ENCODE measurements at regions not wholly inside any gene's neighbourhood (a gene's known extent, or its start where the extent isn't known, plus 50 kb on each side); places are given as distances from the start of the nearest gene placed in this dataset.

DNA sequence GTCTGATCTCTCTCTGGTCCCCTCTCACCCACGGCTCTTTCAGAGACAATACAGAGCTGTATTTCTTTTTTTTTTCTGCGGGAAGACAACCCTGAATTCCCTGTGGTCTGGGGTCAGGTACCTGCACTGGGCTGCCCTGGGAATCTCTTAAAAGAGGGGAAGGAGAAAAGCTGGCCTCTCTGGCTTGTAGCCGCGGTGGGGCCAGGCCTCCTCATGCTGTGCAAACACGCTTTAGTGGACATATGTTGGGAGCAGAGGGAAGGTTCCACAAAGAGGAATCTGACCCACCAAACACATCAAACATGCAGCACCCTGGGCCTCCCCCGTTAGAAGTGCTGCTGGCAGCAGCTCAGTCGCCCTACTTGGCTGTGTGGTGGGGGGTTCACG is 143.7 kb upstream of the ZFHX3 start:
- Histone ChIP-seq H2BK20ac (ENCODE audit: low read length) (no peak overlapping the region), H2AK5ac (ENCODE audit: low read depth, low read length) (no peak overlapping the region), H4K5ac (ENCODE audit: insufficient read length, low read depth, low read length) (no peak overlapping the region), H3K56ac (replicated peaks; ENCODE audit: insufficient read length, low read depth, low read length) (no peak overlapping the region), H3K4me2 (ENCODE audit: insufficient read depth in 1 of 2, low read depth in 2 of 2, low read length in 2 of 2) (no peak overlapping the region), H3K18ac (ENCODE audit: extremely low read depth, low read length) (no peak overlapping the region), H3K9me3 (ENCODE audit: insufficient read depth in 2 of 2, low read depth in 1 of 2, low read length in 1 of 2) (no peaks in the 10 kb centered on the region), H2BK15ac (ENCODE audit: low read length) (no peak overlapping the region), H3K4me1 (replicated peaks in 1 of 4; ENCODE audit: control insufficient read depth in 3 of 4, insufficient read depth in 4 of 4, low read length in 3 of 4) (no peaks in the 10 kb centered on the region; a peak in 1 of 7 replicates), H3K79me2 (ENCODE audit: control insufficient read depth in 1 of 2, insufficient read depth in 2 of 2, low read length in 2 of 2) (no peaks in the 10 kb centered on the region), H3K27ac (ENCODE audit: low read depth, low read length) (no peak overlapping the region), H2BK12ac (ENCODE audit: low read depth, low read length) (no peak overlapping the region), H2BK5ac (ENCODE audit: low read depth, low read length) (no peak overlapping the region), H3K4me3 (ENCODE audit: extremely low read depth in 1 of 4, insufficient read depth in 2 of 4, low read depth in 3 of 4, low read length in 4 of 4) (no peak overlapping the region), H3K79me1 (ENCODE audit: low read depth, low read length) (no peaks in the 10 kb centered on the region), H3K4ac (replicated peaks; ENCODE audit: insufficient read length, low read depth, low read length) (no peak overlapping the region), H4K8ac (ENCODE audit: extremely low read depth, insufficient read depth, low read length) (no peak overlapping the region), H3K23me2 (ENCODE audit: low read depth, low read length) (no peaks in the 10 kb centered on the region), H2AFZ (ENCODE audit: low read length) (no peak overlapping the region), H3K23ac (ENCODE audit: insufficient read length) (no peak overlapping the region), H3K9ac (replicated peaks in 1 of 4; ENCODE audit: extremely low read depth in 1 of 4, low read depth in 3 of 4, low read length in 3 of 4) (no peak overlapping the region), H3K36me3 (ENCODE audit: control insufficient read depth in 2 of 4, insufficient read depth in 4 of 4, low read length in 3 of 4) (no peaks in the 10 kb centered on the region), H3K27me3 (replicated peaks in 1 of 4; ENCODE audit: control insufficient read depth in 3 of 4, extremely low read depth in 1 of 4, insufficient read depth in 3 of 4, low read length in 3 of 4) (peaks cover 0 to 6% (median 0%) of the 10 kb centered on the region in 4 experiments; a peak in 2 of 7 replicates), H4K20me1 (replicated peaks in 1 of 2; ENCODE audit: control insufficient read depth in 1 of 2, insufficient read depth in 2 of 2, low read length in 2 of 2) (no peaks in the 10 kb centered on the region), H3K14ac (ENCODE audit: insufficient read length) (no peak overlapping the region), H4K91ac (replicated peaks; ENCODE audit: insufficient read length, low read length) (no peak overlapping the region), H2BK120ac (replicated peaks; ENCODE audit: low read depth, low read length) (no peak overlapping the region)
- no peak for FAIRE-seq
- DNase-seq (ENCODE audit: low read depth in 1 of 2, low spot score in 2 of 2), result no peak
- ChIA-PET CTCF (ENCODE audit: partially characterized antibody) (interaction anchor here (0.7 to 1.8 kb wide), 11 partner anchors 9 to 365 kb away, joined by 3 to 4 read pairs (median 3); no protein-coding TSS in a partner anchor), POLR2A (ENCODE audit: partially characterized antibody) (no interaction called here)
- 69% methylated on average over 8 of the region's 8 CpGs; no CpG with 5 or more reads in 1 of the 2 experiments for WGBS, 2 experiments (ENCODE audit: extremely low coverage in 1 of 2, insufficient coverage in 1 of 2, insufficient read length in 1 of 2, insufficient replicate concordance in 2 of 2, low coverage in 1 of 2, low lambda C conversion rate in 2 of 2, missing lambda C conversion rate in 1 of 2)
- TF ChIP-seq NANOG (IDR thresholded peaks at IDR 0.05; ENCODE audit: insufficient read depth, low read depth, low read length, poor library complexity, severe bottlenecking), result no peak
- TF ChIP-seq EGR1 (IDR thresholded peaks at IDR 0.05; ENCODE audit: borderline replicate concordance, low read depth, low read length), result no peak
- TF ChIP-seq, protein P1, sequence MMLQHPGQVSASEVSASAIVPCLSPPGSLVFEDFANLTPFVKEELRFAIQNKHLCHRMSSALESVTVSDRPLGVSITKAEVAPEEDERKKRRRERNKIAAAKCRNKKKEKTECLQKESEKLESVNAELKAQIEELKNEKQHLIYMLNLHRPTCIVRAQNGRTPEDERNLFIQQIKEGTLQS (IDR thresholded peaks at IDR 0.05; ENCODE audit: insufficient read depth, low read depth, low read length), result no peak
- no peak for TF ChIP-seq CEBPB (IDR thresholded peaks at IDR 0.05; ENCODE audit: low read depth, low read length)

Measured in H1 (cell line).